Renal pelvis (tissue), 1 donor: ENCODE measurements at regions not wholly inside any gene's neighbourhood (a gene's known extent, or its start where the extent isn't known, plus 50 kb on each side); places are given as distances from the start of the nearest gene placed in this dataset.
A peak's percentile ranks its signal among the peaks of the same experiment; 100 is the strongest.
"Not testable (repeated sequence)": the region's sequence is repeated elsewhere in the genome, so short reads cannot be mapped to it uniquely, and the experiment has no call there.

Source experiments
- DNase-seq: peaks from one replicate; pipeline ENCODE4 v3.0.0-alpha.2; 2013

- DNase-seq: no peak
Measured at GRCh38 chr4:12458621-12459020, 1025.5 kb downstream of the RAB28 start.

GRCh38 chr4:12452291-12452690, 1023.6 kb upstream of the HS3ST1 start:
- DNase-seq: no peak

DNA sequence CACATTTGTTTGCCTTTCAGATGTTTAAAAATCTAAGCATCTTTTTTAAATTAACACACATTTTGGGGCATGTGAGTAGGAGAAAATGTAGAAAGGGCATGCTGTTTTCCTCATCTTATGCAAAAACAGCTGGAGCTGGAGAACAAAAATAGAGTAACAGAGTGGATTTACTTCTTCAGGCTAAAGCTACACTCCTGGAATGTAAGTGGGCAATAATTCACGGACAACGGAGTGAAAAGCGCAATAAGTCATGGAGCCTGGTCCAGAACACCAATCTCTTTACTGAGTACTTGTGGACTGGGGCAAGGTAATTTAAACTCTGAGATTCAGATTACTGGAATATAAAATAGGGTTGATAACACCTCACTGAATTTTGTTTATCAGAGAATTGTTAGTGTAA, 1018.8 kb upstream of the HS3ST1 start:
- peak; percentile 66 for DNase-seq

GRCh38 chr4:12446657-12447185, 1018.0 kb upstream of the HS3ST1 start:
- peak; percentile 28 for DNase-seq

DNA sequence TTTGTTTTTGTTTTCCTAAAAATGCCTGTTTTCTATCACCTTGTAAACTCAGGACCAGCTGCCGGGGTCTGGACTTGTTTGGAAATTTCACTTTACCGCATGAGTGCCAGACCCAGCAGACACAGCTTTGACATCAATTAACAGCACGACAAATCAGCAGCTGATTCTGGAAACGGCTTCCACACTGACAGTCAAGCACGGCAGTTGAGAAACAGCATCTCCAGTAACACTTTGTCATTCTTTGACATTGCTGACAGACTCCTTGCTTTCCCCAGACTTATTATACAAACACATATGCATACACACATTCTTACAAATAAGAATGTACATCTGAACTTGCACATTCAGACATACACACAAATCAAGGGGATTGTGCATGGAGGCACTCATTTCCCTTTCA, 1017.6 kb upstream of the HS3ST1 start:
- peak; percentile 30 for DNase-seq

GRCh38 chr4:12445711-12446235, 1017.1 kb upstream of the HS3ST1 start:
- DNase-seq: peak; percentile 21

- DNase-seq: no peak
Measured at GRCh38 chr4:12439633-12440305, 1011.1 kb upstream of the HS3ST1 start.

DNA sequence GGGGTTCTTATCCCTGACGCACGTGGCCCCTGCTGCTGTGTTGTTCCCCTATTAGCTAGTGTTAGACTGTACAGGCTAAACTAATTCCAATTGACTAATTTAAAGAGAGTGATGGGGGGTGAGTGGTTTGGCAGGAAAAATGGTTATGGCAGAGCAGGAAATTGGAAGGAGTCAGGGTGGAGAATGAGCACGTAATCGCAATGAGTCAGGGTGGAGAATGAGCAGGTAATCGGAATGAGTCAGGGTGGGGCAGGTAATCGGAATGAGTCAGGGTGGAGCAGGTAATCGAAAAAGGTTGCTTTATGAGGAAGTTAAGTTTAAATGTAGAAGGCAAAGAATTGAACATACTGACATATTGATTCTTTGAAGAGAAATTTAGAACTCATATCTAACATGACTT, 1002.6 kb upstream of the HS3ST1 start:
- not testable (repeated sequence) for DNase-seq

GRCh38 chr4:12421364-12421763, 992.7 kb upstream of the HS3ST1 start:
- no peak for DNase-seq

- DNase-seq: no peak
Measured at GRCh38 chr4:12416755-12417154, 988.1 kb upstream of the HS3ST1 start.

DNA sequence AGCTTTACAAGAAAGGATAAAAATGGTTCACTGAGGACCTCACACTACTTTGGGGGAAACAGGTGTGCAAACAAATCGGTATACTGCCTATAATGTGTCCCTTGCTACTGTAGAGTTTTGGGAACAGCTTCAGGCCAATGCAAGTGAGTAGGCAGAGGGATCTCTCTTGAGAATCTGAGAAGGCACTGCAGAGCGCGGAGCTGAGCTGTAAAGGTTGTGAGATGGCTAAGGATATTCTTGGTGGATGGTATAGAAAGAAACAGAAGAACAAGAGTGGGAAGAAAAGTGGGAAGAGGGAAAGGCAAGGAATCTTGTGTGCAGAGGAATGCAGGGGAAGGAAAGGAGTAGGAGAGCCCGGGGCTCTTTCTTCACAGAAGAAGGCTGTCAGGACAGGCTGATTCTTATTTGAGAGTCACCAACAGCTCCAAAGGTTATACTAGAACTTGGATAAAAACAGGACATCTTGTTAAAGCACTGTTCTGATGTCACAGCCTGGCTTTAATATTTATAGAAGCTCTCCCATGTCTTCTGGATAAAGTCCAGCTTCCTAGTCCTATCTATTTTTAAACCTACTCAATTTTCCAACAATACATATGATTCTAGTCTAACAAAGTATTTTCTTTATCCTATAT, 985.6 kb upstream of the HS3ST1 start:
- DNase-seq: no peak

GRCh38 chr4:12411072-12411471, 982.4 kb upstream of the HS3ST1 start:
- no peak for DNase-seq

DNA sequence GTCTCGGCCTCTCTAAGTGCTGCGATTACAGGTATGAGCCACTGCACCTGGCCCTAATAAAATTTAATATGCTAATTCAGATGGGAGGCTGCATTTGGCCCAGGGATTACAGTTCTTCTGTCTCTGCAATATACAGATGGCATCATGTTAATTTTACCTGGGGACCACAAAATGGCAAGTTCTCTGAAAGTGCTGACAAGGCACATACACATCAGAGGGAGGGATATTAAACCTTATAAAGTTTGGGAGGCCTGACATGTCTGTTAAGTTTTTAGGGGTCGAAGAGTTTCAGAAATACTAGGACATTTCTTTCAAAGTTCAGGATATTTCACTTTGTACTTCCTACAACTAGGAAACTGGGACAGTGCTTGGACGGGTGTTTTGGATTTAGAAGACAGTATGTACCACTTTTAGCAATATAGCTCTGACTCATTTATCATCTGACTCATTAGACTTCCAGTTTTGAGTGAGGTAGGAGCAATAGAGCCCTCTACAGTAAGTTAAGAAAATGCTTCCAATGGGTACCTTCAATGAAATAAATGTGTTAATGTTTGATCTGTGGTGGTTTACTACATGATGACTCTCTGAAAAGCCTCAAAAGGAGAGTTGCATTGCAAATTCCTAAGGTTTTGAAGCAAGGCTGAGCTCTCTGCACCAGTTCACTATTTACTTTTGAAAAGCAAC, 981.0 kb upstream of the HS3ST1 start:
- DNase-seq: no peak

- no peak for DNase-seq
Measured at GRCh38 chr4:12408364-12408763, 979.7 kb upstream of the HS3ST1 start.

GRCh38 chr4:12403175-12403574, 974.5 kb upstream of the HS3ST1 start:
- no peak for DNase-seq

GRCh38 chr4:12399781-12400180, 971.1 kb upstream of the HS3ST1 start:
- DNase-seq: no peak

GRCh38 chr4:12393631-12394262, 965.1 kb upstream of the HS3ST1 start:
- DNase-seq: no peak

- DNase-seq: no peak
Measured at GRCh38 chr4:12389604-12390003, 960.9 kb upstream of the HS3ST1 start.

DNA sequence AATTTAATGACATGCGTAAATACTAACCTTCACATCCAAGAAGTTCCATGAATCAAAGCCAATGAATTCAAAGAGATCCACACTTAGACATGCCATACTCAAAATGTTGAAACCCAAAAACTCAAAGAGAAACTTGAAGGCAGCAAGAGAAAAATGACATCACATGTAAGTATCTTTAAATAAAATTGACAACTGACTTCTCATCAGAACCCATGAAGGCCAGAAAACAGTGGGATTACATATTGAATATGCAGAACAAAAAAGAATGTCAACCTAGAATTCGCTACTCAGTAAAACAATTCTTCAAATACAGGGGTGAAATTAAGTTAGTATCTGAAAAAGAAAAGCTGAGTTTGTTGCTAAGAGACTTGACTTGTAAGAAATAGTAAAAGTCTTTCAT, 953.9 kb upstream of the HS3ST1 start:
- DNase-seq: no peak

- no peak for DNase-seq
Measured at GRCh38 chr4:12379191-12379590, 950.5 kb upstream of the HS3ST1 start.

- DNase-seq: no peak
Measured at GRCh38 chr4:12375805-12376204, 947.1 kb upstream of the HS3ST1 start.

GRCh38 chr4:12365869-12366268, 937.2 kb upstream of the HS3ST1 start:
- DNase-seq: not testable (repeated sequence)
